ENCODE measurements at regions not wholly inside any gene's neighbourhood (a gene's known extent, or its start where the extent isn't known, plus 50 kb on each side); places are given as distances from the start of the nearest gene placed in this dataset.

DNA sequence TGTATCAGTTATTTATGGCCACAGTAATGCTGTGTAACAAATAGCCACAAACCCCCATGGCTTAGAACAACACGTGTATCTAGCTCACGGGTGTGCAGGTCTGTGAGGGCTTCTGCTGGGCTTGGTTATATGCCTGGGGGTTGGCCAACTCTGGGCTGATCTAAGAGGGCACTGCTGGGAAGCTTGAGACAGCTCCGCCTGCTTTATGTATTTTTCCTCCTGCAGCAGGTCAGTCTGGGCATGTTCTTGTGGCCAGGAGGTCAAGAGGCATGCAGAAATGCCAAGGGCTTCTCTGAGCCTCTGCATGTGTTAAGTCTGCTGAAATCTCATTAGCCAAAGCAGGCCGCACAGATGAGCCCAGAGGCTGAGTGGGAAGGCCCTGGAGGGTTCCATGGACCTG, 105.8 kb downstream of the ZNF664 start:
- intact Hi-C loops (cut with DNase I; ENCODE audit: low total_unique reads) = no loop called here
- Histone ChIP-seq H3K4me1 (no peaks in the 10 kb centered on the region), H3K4me3 (no peak overlapping the region), H3K9me3 (no peaks in the 10 kb centered on the region), H3K27ac (no peak overlapping the region), H3K27me3 (no peaks in the 10 kb centered on the region), H3K36me3 (ENCODE audit: low read depth, missing control alignments) (no peaks in the 10 kb centered on the region)
- TF ChIP-seq, protein P1, sequence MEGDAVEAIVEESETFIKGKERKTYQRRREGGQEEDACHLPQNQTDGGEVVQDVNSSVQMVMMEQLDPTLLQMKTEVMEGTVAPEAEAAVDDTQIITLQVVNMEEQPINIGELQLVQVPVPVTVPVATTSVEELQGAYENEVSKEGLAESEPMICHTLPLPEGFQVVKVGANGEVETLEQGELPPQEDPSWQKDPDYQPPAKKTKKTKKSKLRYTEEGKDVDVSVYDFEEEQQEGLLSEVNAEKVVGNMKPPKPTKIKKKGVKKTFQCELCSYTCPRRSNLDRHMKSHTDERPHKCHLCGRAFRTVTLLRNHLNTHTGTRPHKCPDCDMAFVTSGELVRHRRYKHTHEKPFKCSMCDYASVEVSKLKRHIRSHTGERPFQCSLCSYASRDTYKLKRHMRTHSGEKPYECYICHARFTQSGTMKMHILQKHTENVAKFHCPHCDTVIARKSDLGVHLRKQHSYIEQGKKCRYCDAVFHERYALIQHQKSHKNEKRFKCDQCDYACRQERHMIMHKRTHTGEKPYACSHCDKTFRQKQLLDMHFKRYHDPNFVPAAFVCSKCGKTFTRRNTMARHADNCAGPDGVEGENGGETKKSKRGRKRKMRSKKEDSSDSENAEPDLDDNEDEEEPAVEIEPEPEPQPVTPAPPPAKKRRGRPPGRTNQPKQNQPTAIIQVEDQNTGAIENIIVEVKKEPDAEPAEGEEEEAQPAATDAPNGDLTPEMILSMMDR (IDR thresholded peaks at IDR 0.05) = no peak
- no peak for TF ChIP-seq POLR2A (IDR thresholded peaks at IDR 0.05)
- 79 to 93% methylated on average over 3 to 4 of the region's 4 CpGs for WGBS, 2 donors
- no peak for DNase-seq

DNA sequence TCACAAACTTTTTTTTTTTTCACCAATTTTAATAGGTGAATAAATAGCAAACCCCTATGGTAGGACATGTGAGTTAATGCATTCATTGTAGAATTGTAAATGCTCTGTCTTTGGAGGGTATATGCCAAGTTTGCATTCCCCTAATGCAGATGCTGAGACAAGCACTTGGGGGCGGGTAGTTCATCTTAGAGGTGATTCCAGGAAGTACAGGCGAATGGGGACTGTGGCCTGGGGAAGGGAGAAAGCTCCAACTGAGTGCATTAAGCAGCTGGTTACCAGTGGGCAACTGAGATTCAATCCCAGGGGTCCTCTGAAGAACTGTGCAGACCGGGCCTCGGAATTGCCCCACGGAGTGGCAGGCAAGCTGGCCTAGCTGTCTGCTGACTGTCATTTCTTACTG, 107.6 kb downstream of the ZNF664 start:
- Histone ChIP-seq H3K27ac (no peak overlapping the region), H3K4me1 (no peaks in the 10 kb centered on the region), H3K36me3 (ENCODE audit: low read depth, missing control alignments) (no peaks in the 10 kb centered on the region), H3K4me3 (no peak overlapping the region), H3K27me3 (no peaks in the 10 kb centered on the region), H3K9me3 (no peaks in the 10 kb centered on the region)
- whole genome bisulfite sequencing, 2 donors = 94 to 97% methylated on average over 5 of the region's 5 CpGs
- TF ChIP-seq, protein P1 (IDR thresholded peaks at IDR 0.05) = no peak
- TF ChIP-seq POLR2A (IDR thresholded peaks at IDR 0.05) = no peak
- intact Hi-C loops (cut with DNase I; ENCODE audit: low total_unique reads) = no loop called here
- no peak for DNase-seq

DNA sequence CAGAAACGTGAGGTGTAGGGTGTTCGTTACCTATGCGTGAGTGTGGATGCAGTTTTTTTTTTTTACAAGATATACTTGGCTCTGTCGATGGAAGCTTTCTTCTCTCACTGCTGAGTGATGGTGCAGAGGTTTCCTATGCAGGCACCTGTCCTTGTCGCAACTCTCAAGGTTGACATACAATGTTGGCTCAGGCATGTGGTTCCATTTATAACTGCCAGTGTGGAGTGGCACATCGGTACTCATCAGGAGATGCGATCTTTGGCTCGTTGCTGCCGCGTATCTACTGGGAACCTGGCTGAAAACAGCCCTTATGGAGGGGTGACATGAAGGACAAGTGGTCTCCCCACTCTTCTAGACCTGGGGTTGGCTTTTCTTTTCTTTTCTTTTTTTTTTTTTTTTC, 109.0 kb downstream of the ZNF664 start:
- Histone ChIP-seq H3K36me3 (ENCODE audit: low read depth, missing control alignments) (no peaks in the 10 kb centered on the region), H3K27me3 (no peaks in the 10 kb centered on the region), H3K9me3 (no peaks in the 10 kb centered on the region), H3K4me1 (no peaks in the 10 kb centered on the region), H3K27ac (no peak overlapping the region), H3K4me3 (no peak overlapping the region)
- intact Hi-C loops (cut with DNase I; ENCODE audit: low total_unique reads) = no loop called here
- TF ChIP-seq, protein P1 (IDR thresholded peaks at IDR 0.05) = no peak
- no peak for TF ChIP-seq POLR2A (IDR thresholded peaks at IDR 0.05)
- no peak for DNase-seq
- WGBS, 2 donors = 92 to 94% methylated on average over 10 of the region's 10 CpGs

DNA sequence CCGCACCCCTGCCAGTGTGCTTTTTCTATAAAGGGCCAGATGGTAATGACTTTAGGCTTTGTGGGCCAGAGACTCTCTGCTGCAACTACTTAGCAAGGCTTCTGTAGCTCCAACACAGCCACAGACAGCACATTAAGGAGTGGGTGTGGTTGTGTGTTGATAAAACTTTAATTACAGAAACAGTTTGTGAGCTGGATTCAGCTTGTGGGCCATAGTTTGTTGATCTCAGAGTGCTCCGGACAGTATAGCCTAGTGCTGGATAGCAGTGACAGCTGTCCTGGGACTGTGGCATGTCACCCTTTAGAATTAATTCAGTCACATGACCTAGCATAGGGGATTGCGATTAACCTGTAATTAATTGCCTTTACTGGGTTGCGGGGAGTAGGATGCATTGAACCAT, 109.7 kb downstream of the ZNF664 start:
- Histone ChIP-seq H3K4me3 (no peak overlapping the region), H3K9me3 (no peaks in the 10 kb centered on the region), H3K36me3 (ENCODE audit: low read depth, missing control alignments) (no peaks in the 10 kb centered on the region), H3K27ac (no peak overlapping the region), H3K4me1 (no peaks in the 10 kb centered on the region), H3K27me3 (no peaks in the 10 kb centered on the region)
- TF ChIP-seq POLR2A (IDR thresholded peaks at IDR 0.05) = no peak
- TF ChIP-seq, protein P1 (IDR thresholded peaks at IDR 0.05) = no peak
- 95 to 98% methylated on average over 4 of the region's 4 CpGs for WGBS, 2 donors
- no peak for DNase-seq
- intact Hi-C loops (cut with DNase I; ENCODE audit: low total_unique reads) = no loop called here

DNA sequence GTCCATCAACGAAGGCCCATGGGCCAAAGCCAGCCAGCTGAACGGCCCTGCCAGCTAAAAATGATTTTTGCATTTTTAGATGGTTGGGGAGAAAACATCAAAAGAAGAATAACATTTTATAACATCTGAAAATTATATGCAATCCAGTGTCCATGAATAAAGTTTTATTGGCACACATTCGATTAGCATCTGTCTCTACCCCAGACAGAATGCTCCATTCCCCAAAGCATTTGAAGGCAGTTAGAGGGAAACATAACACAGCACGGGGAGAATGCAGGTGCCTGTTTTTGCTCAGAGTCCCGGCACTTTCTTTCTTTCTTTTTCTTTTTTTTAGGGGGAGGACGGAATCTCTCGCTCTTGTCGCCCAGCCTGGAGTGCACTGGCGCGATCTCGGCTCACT, 110.7 kb downstream of the ZNF664 start:
- no peak overlapping the region for H3K27ac ChIP-seq
- H3K4me3 ChIP-seq = no peak overlapping the region
- H3K36me3 ChIP-seq (ENCODE audit: low read depth, missing control alignments) = no peaks in the 10 kb centered on the region
- H3K4me1 ChIP-seq = no peaks in the 10 kb centered on the region
- H3K9me3 ChIP-seq = no peaks in the 10 kb centered on the region
- TF ChIP-seq, protein P1 (IDR thresholded peaks at IDR 0.05) = no peak
- TF ChIP-seq POLR2A (IDR thresholded peaks at IDR 0.05) = no peak
- H3K27me3 ChIP-seq = no peaks in the 10 kb centered on the region
- intact Hi-C loops (cut with DNase I; ENCODE audit: low total_unique reads) = no loop called here
- no peak for DNase-seq
- WGBS, 2 donors = 67 to 69% methylated on average over 11 of the region's 11 CpGs

Measured in testis (tissue), 2 donors.